ENCODE measurements at regions not wholly inside any gene's neighbourhood (a gene's known extent, or its start where the extent isn't known, plus 50 kb on each side); places are given as distances from the start of the nearest gene placed in this dataset.

GRCh38 chr5:2289380-2289779, 406.7 kb upstream of the IRX4 start:
- Histone ChIP-seq H3K79me2 (replicated peaks; ENCODE audit: insufficient read depth, low read length) (no peaks in the 10 kb centered on the region), H4K20me1 (ENCODE audit: insufficient read depth) (no peaks in the 10 kb centered on the region), H3F3A (ENCODE audit: insufficient read depth, low read length, poor library complexity, severe bottlenecking) (no peaks in the 10 kb centered on the region), H3K4me2 (ENCODE audit: low read length) (no peak overlapping the region), H3K27ac (ENCODE audit: low read length) (no peak overlapping the region), H3K36me3 (ENCODE audit: insufficient read depth, low read length) (no peaks in the 10 kb centered on the region), H3K9ac (ENCODE audit: low read length) (no peak overlapping the region), H3K4me3 (ENCODE audit: low read length) (no peak overlapping the region), H3K9me2 (ENCODE audit: insufficient read depth, low read length) (no peaks in the 10 kb centered on the region), H2AFZ (ENCODE audit: low read depth, low read length) (no peak overlapping the region), H3K27me3 (ENCODE audit: insufficient read depth, low read depth, low read length) (no peaks in the 10 kb centered on the region), H3K9me3 (ENCODE audit: low read length) (peaks cover 6% of the 10 kb centered on the region)
- TF ChIP-seq CTCF (IDR thresholded peaks at IDR 0.05; ENCODE audit: poor library complexity, severe bottlenecking) (no peak), REST (IDR thresholded peaks at IDR 0.05; ENCODE audit: borderline replicate concordance) (no peak), POLR2AphosphoS5 (IDR thresholded peaks at IDR 0.05) (no peak), EZH2 (IDR thresholded peaks at IDR 0.05; ENCODE audit: borderline replicate concordance, insufficient read depth, low read length, poor library complexity, severe bottlenecking) (no peak), MXI1 (conservative IDR thresholded peaks at IDR 0.05; ENCODE audit: poor library complexity, severe bottlenecking) (no peak), RAD21 (conservative IDR thresholded peaks at IDR 0.05) (no peak), TAF1 (IDR thresholded peaks at IDR 0.05; ENCODE audit: low read depth) (no peak), SMC3 (conservative IDR thresholded peaks at IDR 0.05; ENCODE audit: poor library complexity) (no peak), EP300 (conservative IDR thresholded peaks at IDR 0.05; ENCODE audit: poor library complexity, severe bottlenecking) (no peak)

GRCh38 chr5:2288968-2289367, 406.2 kb upstream of the IRX4 start:
- Histone ChIP-seq H3K27me3 (ENCODE audit: insufficient read depth, low read depth, low read length) (no peaks in the 10 kb centered on the region), H3K9me2 (ENCODE audit: insufficient read depth, low read length) (no peaks in the 10 kb centered on the region), H3K36me3 (ENCODE audit: insufficient read depth, low read length) (no peaks in the 10 kb centered on the region), H3F3A (ENCODE audit: insufficient read depth, low read length, poor library complexity, severe bottlenecking) (no peaks in the 10 kb centered on the region), H2AFZ (ENCODE audit: low read depth, low read length) (no peak overlapping the region), H3K27ac (ENCODE audit: low read length) (no peak overlapping the region), H3K4me2 (ENCODE audit: low read length) (no peak overlapping the region), H3K4me3 (ENCODE audit: low read length) (no peak overlapping the region), H3K79me2 (replicated peaks; ENCODE audit: insufficient read depth, low read length) (no peaks in the 10 kb centered on the region), H4K20me1 (ENCODE audit: insufficient read depth) (no peaks in the 10 kb centered on the region), H3K9me3 (ENCODE audit: low read length) (peaks cover 6% of the 10 kb centered on the region), H3K9ac (ENCODE audit: low read length) (no peak overlapping the region)
- TF ChIP-seq RAD21 (conservative IDR thresholded peaks at IDR 0.05) (no peak), POLR2AphosphoS5 (IDR thresholded peaks at IDR 0.05) (no peak), CTCF (IDR thresholded peaks at IDR 0.05; ENCODE audit: poor library complexity, severe bottlenecking) (no peak)

Measured in neural cell (in vitro differentiated cells).